ENCODE measurements at regions not wholly inside any gene's neighbourhood (a gene's known extent, or its start where the extent isn't known, plus 50 kb on each side); places are given as distances from the start of the nearest gene placed in this dataset.
A peak's percentile ranks its signal among the peaks of the same experiment; 100 is the strongest.
"Not testable (repeated sequence)": the region's sequence is repeated elsewhere in the genome, so short reads cannot be mapped to it uniquely, and the experiment has no call there.

GRCh38 chr11:49750447-49750846 is 201.7 kb upstream of the OR4C13 start:
- H3K36me3 ChIP-seq (ENCODE audit: insufficient read depth, low read length); H3K36me3 Mint-ChIP-seq; H3K4me3 ChIP-seq (ENCODE audit: low read length in 2 of 2); DNase-seq; POLR2A ChIA-PET (ENCODE audit: partially characterized antibody); H3K4me1 ChIP-seq (ENCODE audit: insufficient read depth, low read length); CTCF ChIA-PET (ENCODE audit: partially characterized antibody); H3K27ac ChIP-seq (ENCODE audit: low read depth, low read length); H3K27ac Mint-ChIP-seq; H3K9me3 ChIP-seq (ENCODE audit: control insufficient read depth in 1 of 2, low read length in 2 of 2); H3K4me1 Mint-ChIP-seq; H3K27me3 Mint-ChIP-seq; intact Hi-C loops (cut with micrococcal nuclease); H3K27me3 ChIP-seq (ENCODE audit: insufficient read depth, low read length); H3K4me3 Mint-ChIP-seq: not testable (repeated sequence)
- H3K9me3 Mint-ChIP-seq: peaks cover 0 to 26% (median 8%) of the 10 kb centered on the region in 8 donors

- not testable (repeated sequence) for H3K4me3 Mint-ChIP-seq
Observed at GRCh38 chr11:49750960-49751359, 201.2 kb upstream of the OR4C13 start.

GRCh38 chr11:49780791-49781190 is 171.4 kb upstream of the OR4C13 start:
- H3K4me3 Mint-ChIP-seq; H3K9me3 ChIP-seq (ENCODE audit: control insufficient read depth in 1 of 2, low read length in 2 of 2); DNase-seq; CTCF ChIA-PET (ENCODE audit: partially characterized antibody); H3K27me3 ChIP-seq (ENCODE audit: insufficient read depth, low read length); H3K36me3 ChIP-seq (ENCODE audit: insufficient read depth, low read length); H3K27ac Mint-ChIP-seq; H3K36me3 Mint-ChIP-seq; H3K27me3 Mint-ChIP-seq; H3K4me1 ChIP-seq (ENCODE audit: insufficient read depth, low read length); H3K4me3 ChIP-seq (ENCODE audit: low read length in 2 of 2); H3K4me1 Mint-ChIP-seq; H3K9me3 Mint-ChIP-seq; H3K27ac ChIP-seq (ENCODE audit: low read depth, low read length); POLR2A ChIA-PET (ENCODE audit: partially characterized antibody); intact Hi-C loops (cut with micrococcal nuclease): not testable (repeated sequence)

More at GRCh38 chr11:49750960-49751359, 201.2 kb upstream of the OR4C13 start:
- H3K4me1 Mint-ChIP-seq; H3K36me3 ChIP-seq (ENCODE audit: insufficient read depth, low read length); CTCF ChIA-PET (ENCODE audit: partially characterized antibody); H3K27ac Mint-ChIP-seq; H3K27me3 Mint-ChIP-seq; H3K4me1 ChIP-seq (ENCODE audit: insufficient read depth, low read length); DNase-seq; intact Hi-C loops (cut with micrococcal nuclease); H3K27me3 ChIP-seq (ENCODE audit: insufficient read depth, low read length); H3K4me3 ChIP-seq (ENCODE audit: low read length in 2 of 2); H3K27ac ChIP-seq (ENCODE audit: low read depth, low read length); H3K9me3 ChIP-seq (ENCODE audit: control insufficient read depth in 1 of 2, low read length in 2 of 2); POLR2A ChIA-PET (ENCODE audit: partially characterized antibody); H3K36me3 Mint-ChIP-seq: not testable (repeated sequence)
- H3K9me3 Mint-ChIP-seq: peaks cover 0 to 25% (median 6%) of the 10 kb centered on the region in 8 donors

GRCh38 chr11:49782000-49782399 is 170.2 kb upstream of the OR4C13 start:
- H3K9me3 Mint-ChIP-seq; DNase-seq; intact Hi-C loops (cut with micrococcal nuclease); H3K4me1 ChIP-seq (ENCODE audit: insufficient read depth, low read length); H3K27me3 Mint-ChIP-seq; CTCF ChIA-PET (ENCODE audit: partially characterized antibody); H3K27ac Mint-ChIP-seq; H3K9me3 ChIP-seq (ENCODE audit: control insufficient read depth in 1 of 2, low read length in 2 of 2); H3K36me3 ChIP-seq (ENCODE audit: insufficient read depth, low read length); H3K27me3 ChIP-seq (ENCODE audit: insufficient read depth, low read length); POLR2A ChIA-PET (ENCODE audit: partially characterized antibody); H3K4me3 ChIP-seq (ENCODE audit: low read length in 2 of 2); H3K27ac ChIP-seq (ENCODE audit: low read depth, low read length); H3K4me3 Mint-ChIP-seq; H3K36me3 Mint-ChIP-seq; H3K4me1 Mint-ChIP-seq: not testable (repeated sequence)

- H3K4me3 Mint-ChIP-seq; POLR2A ChIA-PET (ENCODE audit: partially characterized antibody); H3K4me1 Mint-ChIP-seq: not testable (repeated sequence)
Observed at GRCh38 chr11:49783841-49784240, 168.3 kb upstream of the OR4C13 start.

GRCh38 chr11:49789787-49790186 is 162.4 kb upstream of the OR4C13 start:
- H3K4me1 Mint-ChIP-seq; POLR2A ChIA-PET (ENCODE audit: partially characterized antibody); H3K4me3 ChIP-seq (ENCODE audit: low read length in 2 of 2); H3K4me3 Mint-ChIP-seq; intact Hi-C loops (cut with micrococcal nuclease); H3K27ac Mint-ChIP-seq; H3K36me3 ChIP-seq (ENCODE audit: insufficient read depth, low read length); H3K9me3 ChIP-seq (ENCODE audit: control insufficient read depth in 1 of 2, low read length in 2 of 2); H3K27me3 ChIP-seq (ENCODE audit: insufficient read depth, low read length); CTCF ChIA-PET (ENCODE audit: partially characterized antibody); H3K27ac ChIP-seq (ENCODE audit: low read depth, low read length); H3K27me3 Mint-ChIP-seq; DNase-seq; H3K36me3 Mint-ChIP-seq; H3K4me1 ChIP-seq (ENCODE audit: insufficient read depth, low read length): not testable (repeated sequence)
- peaks cover 0 to 19% (median 4%) of the 10 kb centered on the region in 8 donors for H3K9me3 Mint-ChIP-seq

More at GRCh38 chr11:49783841-49784240, 168.3 kb upstream of the OR4C13 start:
- H3K4me1 ChIP-seq (ENCODE audit: insufficient read depth, low read length); H3K36me3 ChIP-seq (ENCODE audit: insufficient read depth, low read length); H3K27ac ChIP-seq (ENCODE audit: low read depth, low read length); intact Hi-C loops (cut with micrococcal nuclease); DNase-seq; CTCF ChIA-PET (ENCODE audit: partially characterized antibody); H3K27me3 Mint-ChIP-seq; H3K9me3 Mint-ChIP-seq; H3K36me3 Mint-ChIP-seq; H3K27me3 ChIP-seq (ENCODE audit: insufficient read depth, low read length); H3K27ac Mint-ChIP-seq; H3K9me3 ChIP-seq (ENCODE audit: control insufficient read depth in 1 of 2, low read length in 2 of 2); H3K4me3 ChIP-seq (ENCODE audit: low read length in 2 of 2): not testable (repeated sequence)

GRCh38 chr11:49798206-49798837 is 153.9 kb upstream of the OR4C13 start:
- DNase-seq: peak in 1 of 5 donors; percentile 25
- H3K27me3 Mint-ChIP-seq; H3K36me3 Mint-ChIP-seq; H3K4me1 ChIP-seq (ENCODE audit: insufficient read depth, low read length); CTCF ChIA-PET (ENCODE audit: partially characterized antibody); H3K27me3 ChIP-seq (ENCODE audit: insufficient read depth, low read length); H3K9me3 ChIP-seq (ENCODE audit: control insufficient read depth in 1 of 2, low read length in 2 of 2); H3K4me1 Mint-ChIP-seq; intact Hi-C loops (cut with micrococcal nuclease); H3K27ac Mint-ChIP-seq; H3K4me3 Mint-ChIP-seq; POLR2A ChIA-PET (ENCODE audit: partially characterized antibody); H3K36me3 ChIP-seq (ENCODE audit: insufficient read depth, low read length); H3K4me3 ChIP-seq (ENCODE audit: low read length in 2 of 2); H3K27ac ChIP-seq (ENCODE audit: low read depth, low read length): not testable (repeated sequence)
- H3K9me3 Mint-ChIP-seq: peaks cover 0 to 12% (median under 1%) of the 10 kb centered on the region in 8 donors

Measured in CD4-positive, alpha-beta memory T cell (primary cell).